IPS-15b (cell line): ENCODE measurements at regions not wholly inside any gene's neighbourhood (a gene's known extent, or its start where the extent isn't known, plus 50 kb on each side); places are given as distances from the start of the nearest gene placed in this dataset.

ENCODE experiments used
- H3K27me3 ChIP-seq: one replicate; pipeline ENCODE4 v1.6.1; 2013; ENCODE audit warnings: low read length; ENCODE audit not compliant: control insufficient read depth, insufficient read depth
- H3K36me3 ChIP-seq: one replicate; pipeline ENCODE4 v1.6.1; 2013; ENCODE audit warnings: low read length; ENCODE audit not compliant: control insufficient read depth, insufficient read depth
- H3K4me1 ChIP-seq: one replicate; pipeline ENCODE4 v1.6.1; 2013; ENCODE audit warnings: mild to moderate bottlenecking, low read length; ENCODE audit not compliant: control insufficient read depth, insufficient read depth
- H3K4me3 ChIP-seq: one replicate; pipeline ENCODE4 v1.5.1; 2013; ENCODE audit warnings: low read depth, low read length
- H3K9ac ChIP-seq: one replicate; pipeline ENCODE4 v1.6.1; 2013; ENCODE audit warnings: low read depth, mild to moderate bottlenecking, low read length
- H3K9me3 ChIP-seq: one replicate; pipeline ENCODE4 v1.6.1; 2013; ENCODE audit warnings: mild to moderate bottlenecking, low read length; ENCODE audit not compliant: control insufficient read depth, insufficient read depth

- H3K36me3 ChIP-seq, result no peaks in the 10 kb centered on the region
- H3K27me3 ChIP-seq, result no peaks in the 10 kb centered on the region
- H3K9ac ChIP-seq, result no peak overlapping the region
- no peak overlapping the region for H3K4me3 ChIP-seq
- no peaks in the 10 kb centered on the region for H3K4me1 ChIP-seq
- no peaks in the 10 kb centered on the region for H3K9me3 ChIP-seq
Measured at GRCh38 chr1:5650283-5651026, 341.8 kb downstream of the NPHP4 start.

DNA sequence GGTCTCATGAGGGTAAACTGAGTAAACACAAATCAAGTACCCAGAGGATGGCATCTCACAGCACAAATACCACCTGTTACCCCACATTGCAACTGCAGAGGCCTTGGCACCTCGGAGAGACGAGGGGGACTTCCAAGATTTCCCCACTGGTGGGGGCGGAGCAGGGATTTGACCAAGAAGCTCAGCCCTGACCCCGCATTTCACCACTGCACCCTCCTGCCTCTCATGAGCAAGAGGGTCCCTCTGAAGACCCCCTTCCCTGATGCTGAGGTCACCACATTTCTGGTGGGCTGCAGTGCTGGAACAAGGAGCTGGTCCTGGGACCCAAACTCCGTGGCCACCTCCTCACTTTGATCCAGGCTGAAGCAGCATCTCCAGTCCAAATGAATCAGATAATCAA is 342.4 kb downstream of the NPHP4 start:
- Histone ChIP-seq H3K4me1 (no peaks in the 10 kb centered on the region), H3K27me3 (no peaks in the 10 kb centered on the region), H3K9me3 (no peaks in the 10 kb centered on the region), H3K9ac (no peak overlapping the region), H3K4me3 (no peak overlapping the region), H3K36me3 (no peaks in the 10 kb centered on the region)

GRCh38 chr1:5649166-5649551 is 343.1 kb downstream of the NPHP4 start:
- no peaks in the 10 kb centered on the region for H3K4me1 ChIP-seq
- H3K9me3 ChIP-seq, result no peaks in the 10 kb centered on the region
- H3K27me3 ChIP-seq, result no peaks in the 10 kb centered on the region
- H3K36me3 ChIP-seq, result no peaks in the 10 kb centered on the region
- no peak overlapping the region for H3K9ac ChIP-seq
- no peak overlapping the region for H3K4me3 ChIP-seq

- Histone ChIP-seq H3K27me3 (no peaks in the 10 kb centered on the region), H3K9ac (no peak overlapping the region), H3K4me1 (no peaks in the 10 kb centered on the region), H3K9me3 (no peaks in the 10 kb centered on the region), H3K4me3 (no peak overlapping the region), H3K36me3 (no peaks in the 10 kb centered on the region)
Measured at GRCh38 chr1:5648410-5649165, 343.6 kb downstream of the NPHP4 start.

- no peak overlapping the region for H3K4me3 ChIP-seq
Measured at GRCh38 chr1:5647234-5647633, 345.0 kb downstream of the NPHP4 start.

DNA sequence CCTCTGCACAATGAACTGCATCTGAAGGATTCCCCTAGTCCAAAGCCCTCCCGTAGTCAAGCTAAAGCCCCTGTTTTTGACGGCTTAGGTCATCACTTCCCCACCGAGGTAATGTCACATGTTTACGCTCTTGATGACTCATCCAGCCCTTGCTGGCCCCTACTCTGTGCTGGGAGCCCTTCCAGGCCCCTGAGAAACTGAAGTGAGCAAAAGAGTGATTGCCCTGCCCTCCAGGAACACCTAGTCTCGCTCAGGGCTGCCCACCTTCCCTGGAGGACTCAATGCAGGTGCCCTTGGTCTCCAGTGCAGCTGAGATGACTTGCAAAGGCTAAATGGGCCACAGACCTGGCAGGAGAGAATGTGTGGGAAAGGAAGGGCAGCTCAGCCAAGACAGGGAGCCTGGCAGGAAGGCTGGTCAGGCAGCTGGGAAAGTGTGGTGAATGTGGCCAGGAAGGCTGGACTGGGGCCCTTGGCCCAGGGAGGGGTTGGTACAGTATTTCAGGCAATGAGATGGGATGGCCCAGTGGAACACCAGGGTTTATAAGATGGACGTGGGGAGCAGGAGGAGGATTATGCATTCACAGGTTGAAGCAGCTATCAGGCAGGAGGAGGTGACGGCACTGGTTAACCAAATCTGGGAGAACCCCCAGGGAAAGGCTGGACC is 345.6 kb downstream of the NPHP4 start:
- H3K4me3 ChIP-seq, result no peak overlapping the region
- no peaks in the 10 kb centered on the region for H3K9me3 ChIP-seq
- H3K27me3 ChIP-seq, result no peaks in the 10 kb centered on the region
- H3K9ac ChIP-seq, result no peak overlapping the region
- H3K4me1 ChIP-seq, result no peaks in the 10 kb centered on the region
- H3K36me3 ChIP-seq, result no peaks in the 10 kb centered on the region

More at GRCh38 chr1:5647234-5647633, 345.0 kb downstream of the NPHP4 start:
- H3K9me3 ChIP-seq, result no peaks in the 10 kb centered on the region
- H3K36me3 ChIP-seq, result no peaks in the 10 kb centered on the region
- no peaks in the 10 kb centered on the region for H3K4me1 ChIP-seq
- no peaks in the 10 kb centered on the region for H3K27me3 ChIP-seq
- H3K9ac ChIP-seq, result no peak overlapping the region

DNA sequence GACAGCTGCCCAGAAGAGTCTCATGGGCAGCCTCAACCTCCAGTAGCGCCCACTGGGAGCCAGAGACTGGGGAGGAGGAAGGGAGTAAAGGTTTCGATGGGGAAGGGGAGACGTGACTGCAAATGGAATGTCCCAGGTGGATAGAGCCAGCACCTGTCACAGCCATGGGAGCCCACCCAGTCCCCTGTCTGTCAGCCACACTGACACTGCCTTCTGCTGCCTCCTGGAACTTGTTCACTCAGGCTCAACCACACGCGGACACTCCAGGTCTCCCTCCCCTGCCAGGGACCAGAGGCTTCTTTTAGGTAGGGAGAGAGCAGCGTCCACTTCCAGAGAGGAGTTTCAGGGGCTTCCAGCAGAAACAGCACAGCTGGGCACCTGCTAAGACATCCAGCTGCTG is 346.3 kb downstream of the NPHP4 start:
- Histone ChIP-seq H3K4me1 (no peaks in the 10 kb centered on the region), H3K9me3 (no peaks in the 10 kb centered on the region), H3K36me3 (no peaks in the 10 kb centered on the region), H3K27me3 (no peaks in the 10 kb centered on the region), H3K4me3 (no peak overlapping the region), H3K9ac (no peak overlapping the region)

- Histone ChIP-seq H3K27me3 (no peaks in the 10 kb centered on the region), H3K9me3 (no peaks in the 10 kb centered on the region), H3K4me1 (no peaks in the 10 kb centered on the region), H3K4me3 (no peak overlapping the region), H3K36me3 (no peaks in the 10 kb centered on the region), H3K9ac (no peak overlapping the region)
Measured at GRCh38 chr1:5645135-5645399, 347.2 kb downstream of the NPHP4 start.

GRCh38 chr1:5644281-5645134 is 347.7 kb downstream of the NPHP4 start:
- H3K4me1 ChIP-seq, result no peaks in the 10 kb centered on the region
- H3K36me3 ChIP-seq, result no peaks in the 10 kb centered on the region
- no peak overlapping the region for H3K4me3 ChIP-seq
- no peak overlapping the region for H3K9ac ChIP-seq
- H3K9me3 ChIP-seq, result no peaks in the 10 kb centered on the region
- H3K27me3 ChIP-seq, result no peaks in the 10 kb centered on the region

DNA sequence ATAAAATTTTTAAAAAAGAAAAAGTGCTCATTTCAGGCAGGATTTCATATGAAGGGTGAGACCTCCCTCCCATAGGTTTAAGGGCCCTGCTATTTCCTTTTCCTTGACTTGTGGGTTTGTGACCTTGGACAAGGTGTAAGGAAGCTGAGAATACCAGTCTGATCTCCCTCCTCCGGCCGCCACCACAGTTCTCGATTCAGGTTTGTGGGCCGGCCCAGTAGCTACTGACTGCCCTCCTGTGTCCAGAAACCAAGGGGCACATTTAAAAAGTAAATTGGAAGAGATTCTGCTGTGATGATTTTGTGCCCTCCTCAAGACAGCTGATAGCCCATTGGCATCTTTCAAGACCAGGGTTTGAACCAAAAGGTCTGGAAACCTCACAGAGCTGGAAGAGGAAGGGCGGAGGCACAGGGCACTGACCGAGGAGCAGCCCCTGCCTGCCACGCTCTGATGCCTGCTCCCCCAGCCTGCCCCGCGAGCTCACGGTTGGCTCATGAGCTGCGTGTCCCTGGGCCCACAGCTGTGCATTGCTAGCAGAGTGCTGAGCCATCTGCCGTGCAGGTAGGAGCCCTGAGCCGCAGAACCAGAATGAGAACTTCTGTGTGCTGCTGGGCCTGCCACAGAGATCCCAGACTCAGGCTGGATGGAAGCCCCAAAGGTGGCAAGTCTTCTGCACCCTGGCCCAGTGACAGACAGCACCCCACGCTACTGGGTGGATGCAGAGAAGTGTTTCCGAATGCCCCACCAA is 348.7 kb downstream of the NPHP4 start:
- H3K36me3 ChIP-seq, result no peaks in the 10 kb centered on the region
- H3K9me3 ChIP-seq, result no peaks in the 10 kb centered on the region
- no peak overlapping the region for H3K9ac ChIP-seq
- no peaks in the 10 kb centered on the region for H3K4me1 ChIP-seq
- no peaks in the 10 kb centered on the region for H3K27me3 ChIP-seq
- H3K4me3 ChIP-seq, result no peak overlapping the region

DNA sequence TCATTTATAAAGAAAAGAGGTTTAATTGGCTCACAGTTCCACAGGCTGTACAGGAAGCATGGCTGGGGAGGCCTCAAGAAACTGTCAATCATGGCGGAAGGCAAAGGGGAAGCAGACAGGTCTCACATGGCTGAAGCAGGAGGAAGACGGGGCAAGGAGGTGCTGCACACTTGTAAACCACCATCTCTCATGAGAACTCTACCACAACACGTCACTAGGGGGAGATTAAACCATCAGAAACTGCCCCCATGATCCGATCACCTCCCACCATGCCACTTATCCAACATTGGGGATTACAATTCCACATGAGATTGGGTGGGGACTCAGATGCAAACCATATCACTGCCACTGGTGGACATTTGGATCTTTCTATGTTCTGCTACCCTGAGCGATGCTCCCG is 351.4 kb downstream of the NPHP4 start:
- H3K36me3 ChIP-seq, result no peaks in the 10 kb centered on the region
- no peaks in the 10 kb centered on the region for H3K4me1 ChIP-seq
- no peaks in the 10 kb centered on the region for H3K9me3 ChIP-seq
- no peak overlapping the region for H3K9ac ChIP-seq
- H3K27me3 ChIP-seq, result no peaks in the 10 kb centered on the region
- no peak overlapping the region for H3K4me3 ChIP-seq
